NCI-H69 (cell line): ENCODE measurements at regions not wholly inside any gene's neighbourhood (a gene's known extent, or its start where the extent isn't known, plus 50 kb on each side); places are given as distances from the start of the nearest gene placed in this dataset.

ENCODE experiments used
- DNase-seq: peaks from one replicate; lab custom pipeline; 2025; lab: John Stamatoyannopoulos, UW

DNA sequence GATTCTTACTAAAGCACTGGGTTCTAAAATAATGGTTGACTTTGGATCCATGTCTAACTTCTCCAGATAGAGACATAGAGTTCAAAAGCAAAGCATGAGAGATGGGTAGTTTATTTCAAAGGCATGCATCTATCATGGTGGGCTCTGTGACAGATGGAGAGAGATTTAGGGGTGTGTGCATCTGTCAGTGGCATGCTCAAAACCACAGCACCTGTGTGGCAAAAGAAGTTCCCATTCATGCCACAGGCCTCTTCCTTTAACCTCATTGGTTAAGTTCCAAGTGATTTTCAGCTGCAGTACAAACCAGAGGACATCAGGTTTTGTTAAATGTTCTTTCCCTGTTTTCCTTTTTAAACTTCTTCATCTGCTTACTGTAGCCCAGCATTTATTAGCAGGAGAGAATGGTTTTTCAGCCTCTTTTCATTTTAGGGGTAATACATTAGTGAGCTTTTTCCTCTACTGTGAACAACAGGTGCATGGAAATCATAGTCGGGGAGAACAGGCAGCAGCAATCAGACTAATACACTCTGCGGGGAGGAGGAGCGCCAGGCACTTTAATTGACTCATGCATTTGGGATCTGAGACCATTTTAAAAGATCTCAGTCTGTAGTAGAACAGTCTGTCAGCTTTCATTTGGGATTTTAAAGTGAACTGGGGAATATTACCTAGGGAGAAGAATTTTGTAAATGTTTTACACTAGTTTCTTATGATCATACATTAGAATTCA, 52.4 kb upstream of the UPP2 start:
- DNase-seq = no peak

DNA sequence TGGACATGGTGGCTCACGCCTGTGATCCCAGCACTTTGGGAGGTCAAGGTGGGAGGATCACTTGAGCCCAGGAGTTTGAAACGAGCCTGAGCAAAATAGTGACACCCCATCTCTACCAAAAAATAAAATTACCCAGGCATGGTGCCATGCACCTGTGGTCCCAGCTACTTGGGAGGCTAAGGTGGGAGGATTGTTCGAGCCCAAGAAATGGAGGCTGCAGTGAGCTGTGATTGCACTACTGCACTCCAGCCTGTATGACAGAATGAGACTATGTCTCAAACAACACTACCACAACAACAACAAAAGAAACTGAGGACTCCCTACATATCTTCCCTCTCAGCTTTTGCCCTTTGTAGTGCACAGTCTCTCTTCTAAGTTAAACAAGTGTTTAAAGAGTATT, 53.3 kb upstream of the UPP2 start:
- DNase-seq = no peak

DNA sequence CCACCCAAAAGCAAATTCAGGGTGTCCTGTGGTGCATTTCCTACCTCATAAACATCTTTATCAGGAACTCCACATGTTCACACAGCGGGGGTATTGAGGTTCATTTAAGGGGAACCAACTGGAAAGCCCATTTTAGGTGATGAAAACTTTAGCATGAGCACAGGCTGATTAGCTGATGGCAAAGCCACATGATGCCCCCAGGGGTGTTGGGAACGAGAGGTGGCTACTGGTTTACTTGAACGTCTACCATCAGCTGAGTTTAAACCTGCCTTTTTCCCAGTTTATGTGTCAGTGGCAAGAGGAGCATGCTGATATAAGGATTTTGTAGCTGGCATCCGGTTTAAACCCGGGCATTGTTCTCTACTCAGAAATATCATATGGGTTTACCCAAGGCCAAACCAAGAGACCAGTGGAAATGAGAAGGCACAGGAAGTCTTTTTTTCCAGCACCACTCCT, 54.5 kb upstream of the UPP2 start:
- DNase-seq = no peak

DNA sequence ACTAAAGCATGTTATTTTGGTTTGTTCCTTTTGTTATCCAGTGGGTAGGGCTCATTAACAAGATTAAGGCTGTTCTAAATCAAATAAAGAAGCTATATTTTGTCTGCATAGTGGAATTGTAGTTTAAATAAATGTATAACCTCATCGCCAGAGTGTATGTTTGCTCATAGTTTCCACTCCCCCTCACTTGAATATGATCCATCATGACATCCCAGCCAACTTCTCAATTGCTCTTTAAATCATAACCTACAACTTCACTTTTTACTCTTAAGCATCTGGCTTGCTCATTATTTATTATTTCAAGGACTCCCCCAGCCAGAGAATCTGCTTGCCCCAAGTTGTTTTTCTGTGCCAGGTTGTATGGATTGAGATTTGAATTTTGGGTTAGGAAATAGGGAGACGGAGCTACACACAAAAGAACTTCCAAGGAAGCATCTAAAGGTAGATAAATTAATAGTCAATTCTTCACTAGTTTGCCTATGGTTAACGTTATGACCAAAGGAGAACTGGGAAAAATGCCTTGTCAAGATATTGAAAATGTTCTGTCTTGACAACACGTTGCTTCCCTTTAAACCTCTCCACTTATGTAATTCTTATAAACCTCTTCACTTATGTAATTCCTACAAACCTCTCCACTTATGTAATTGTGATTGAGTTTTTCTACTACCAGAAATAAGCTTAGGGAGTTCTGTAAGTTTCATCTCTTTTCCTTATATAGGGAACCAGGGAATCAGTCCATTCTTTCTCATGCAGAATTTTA, 55.4 kb upstream of the UPP2 start:
- no peak for DNase-seq

DNA sequence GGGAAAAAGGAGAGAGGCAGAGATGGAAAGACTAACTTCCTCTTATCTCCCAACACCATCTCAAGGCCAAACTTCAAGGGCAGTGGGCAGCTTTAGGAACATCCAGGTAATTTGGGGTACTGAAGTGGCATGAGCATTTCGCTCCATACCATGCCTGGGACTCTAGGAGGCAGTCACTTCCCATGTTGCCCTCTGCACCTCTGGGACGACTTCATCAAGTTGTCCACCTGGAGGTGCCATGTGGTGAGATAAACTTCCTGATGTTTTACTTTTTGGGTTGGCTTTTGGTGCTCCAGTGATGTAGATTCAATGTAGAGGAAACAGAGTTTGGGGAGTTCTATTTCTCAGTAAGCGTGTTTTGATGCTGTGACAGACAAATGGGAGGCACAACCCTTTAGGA, 56.3 kb upstream of the UPP2 start:
- DNase-seq = peak; percentile 14

DNA sequence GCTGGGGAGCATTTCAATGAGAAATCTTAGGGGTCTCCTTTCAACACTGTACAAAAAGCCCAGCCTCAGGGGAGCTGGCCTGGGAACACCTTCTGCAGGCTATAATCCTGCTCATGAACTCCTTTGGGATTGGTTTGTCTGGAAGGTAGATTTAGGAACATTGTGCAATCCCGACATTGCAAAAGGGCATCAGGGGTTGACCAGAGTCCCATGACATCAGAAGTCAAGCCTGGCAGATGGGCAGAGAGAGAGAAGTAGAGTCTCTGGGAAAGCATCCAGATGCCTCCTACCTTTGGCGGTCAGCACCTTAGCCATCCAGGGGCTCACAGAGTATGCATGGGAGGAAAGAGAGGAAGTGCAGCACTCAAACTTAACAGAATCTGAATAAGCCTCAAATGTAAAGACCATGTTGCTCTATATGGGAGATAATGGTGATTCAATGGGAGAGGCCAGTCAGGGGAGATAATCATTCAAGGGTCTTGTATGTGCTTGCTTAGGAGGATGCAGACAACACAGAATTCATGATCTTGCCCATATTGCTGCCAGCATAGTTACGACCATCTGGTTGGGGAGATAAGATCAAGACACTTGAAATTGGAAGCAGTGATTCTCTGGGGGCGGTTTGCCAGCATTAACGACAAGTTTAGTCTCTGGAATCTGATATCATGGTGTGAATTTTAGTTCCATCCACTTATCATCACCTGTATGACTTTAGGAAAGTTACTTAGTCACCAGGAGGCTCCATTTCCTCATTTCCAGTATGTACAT, 58.3 kb upstream of the UPP2 start:
- DNase-seq = peak; percentile 44

DNA sequence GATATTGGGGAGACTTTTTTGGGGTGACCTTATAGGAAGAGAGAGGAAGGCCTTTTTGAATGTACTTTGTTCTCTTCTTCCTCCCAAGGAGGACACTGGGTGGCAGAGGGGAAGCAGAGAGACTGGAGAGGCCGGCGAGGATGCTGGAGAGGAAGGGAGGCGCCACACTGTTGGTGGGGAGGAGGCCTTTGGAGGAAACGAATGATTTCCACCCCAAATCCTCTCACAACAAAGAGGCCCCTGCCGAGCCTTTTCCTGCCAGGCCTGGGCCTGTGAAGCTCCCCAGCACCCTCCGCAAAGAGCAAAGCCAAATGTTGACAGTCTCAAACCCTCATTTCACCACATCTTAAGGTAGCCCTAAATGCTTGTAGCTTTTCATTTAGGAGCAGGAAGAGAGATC, 59.0 kb upstream of the UPP2 start:
- DNase-seq = no peak

DNA sequence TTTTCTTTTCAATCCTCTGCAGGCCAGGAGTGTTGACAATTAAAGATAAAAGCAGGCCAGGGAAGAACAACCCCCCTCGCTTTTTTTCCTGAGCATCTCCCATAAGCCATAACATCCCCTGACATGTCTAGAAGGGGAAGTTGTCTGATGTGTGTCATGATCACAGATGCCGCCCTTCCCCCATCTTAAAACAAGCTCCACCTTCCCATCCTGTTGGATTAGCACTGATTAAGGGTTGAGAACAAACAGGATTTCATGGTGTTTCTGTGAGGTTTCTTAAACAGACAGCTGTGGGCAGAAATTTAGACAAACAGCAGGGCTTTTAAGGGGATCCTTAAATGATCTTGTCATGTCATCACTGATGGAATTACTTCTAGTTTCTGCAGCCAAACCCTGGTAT, 59.4 kb upstream of the UPP2 start:
- DNase-seq = peak; percentile 66

DNA sequence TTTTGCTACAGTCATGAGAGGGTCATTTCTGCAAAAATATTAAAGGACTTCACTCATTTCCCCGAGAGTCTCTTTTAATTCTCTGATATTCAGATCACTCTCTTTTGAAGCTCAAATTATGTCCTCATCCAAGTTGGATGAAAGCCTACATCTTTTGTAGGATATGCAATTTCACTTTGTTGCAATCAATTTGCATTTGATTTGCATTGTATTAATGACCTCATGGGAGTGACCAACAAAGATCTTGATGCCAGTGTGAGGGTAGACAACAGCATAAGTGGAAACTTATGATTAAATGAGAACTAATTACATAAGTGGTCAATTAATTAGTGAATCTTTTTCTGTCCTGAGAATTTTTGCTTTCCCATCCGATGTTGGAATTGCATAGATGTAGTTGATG, 60.3 kb upstream of the UPP2 start:
- DNase-seq = no peak

DNA sequence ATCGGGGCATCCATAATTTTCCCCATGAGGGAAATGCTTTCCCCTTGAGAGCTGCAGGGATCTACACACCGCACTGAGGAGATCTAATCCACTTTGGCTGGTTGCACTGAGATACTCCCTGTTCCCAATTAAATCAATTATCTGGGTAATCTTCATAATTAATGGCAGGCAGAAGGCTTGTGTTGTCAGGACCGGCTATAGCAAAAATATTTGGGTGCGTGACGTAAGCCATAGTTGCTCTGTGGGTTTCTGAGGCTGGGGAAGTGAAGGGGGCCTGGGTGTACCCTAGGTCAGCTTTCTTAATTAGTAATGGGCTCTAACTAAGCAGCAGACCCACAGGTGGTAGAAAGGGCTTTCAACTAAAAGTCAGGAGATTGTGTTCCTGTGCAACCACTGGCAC, 62.8 kb upstream of the UPP2 start:
- peak; percentile 4 for DNase-seq

DNA sequence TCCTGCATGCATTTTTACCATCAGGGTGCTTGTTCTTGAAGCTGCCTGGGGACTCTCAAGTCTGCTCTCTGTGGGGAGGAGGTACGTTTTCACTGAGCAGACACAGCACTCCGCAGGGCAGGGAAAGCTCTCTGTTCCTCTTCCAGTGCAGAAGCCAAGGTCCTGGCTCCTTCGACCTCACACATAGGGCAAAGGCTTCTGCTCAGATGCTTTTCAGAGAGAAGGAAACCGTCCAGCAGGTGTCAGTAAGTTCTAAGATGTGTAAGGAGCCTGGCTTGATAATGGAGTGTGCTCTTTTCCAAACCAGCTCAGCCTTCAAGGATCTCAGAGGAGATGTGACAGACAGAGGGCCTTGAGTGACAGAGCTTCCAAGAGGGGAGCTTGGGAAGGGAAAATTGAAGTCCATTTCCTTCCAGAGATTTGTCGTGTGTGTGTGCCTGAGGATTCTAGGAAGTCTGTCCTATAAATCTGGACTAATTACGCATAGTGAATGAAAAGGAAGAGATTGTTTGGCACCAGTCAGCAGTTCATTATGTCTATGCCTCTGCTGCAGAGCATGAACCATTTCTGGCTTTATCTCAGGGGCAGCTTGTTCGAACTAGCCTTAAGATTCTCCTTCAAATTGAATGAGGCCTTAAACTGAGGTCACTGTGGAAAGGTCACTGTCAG, 67.3 kb upstream of the UPP2 start:
- DNase-seq = peak; percentile 76

DNA sequence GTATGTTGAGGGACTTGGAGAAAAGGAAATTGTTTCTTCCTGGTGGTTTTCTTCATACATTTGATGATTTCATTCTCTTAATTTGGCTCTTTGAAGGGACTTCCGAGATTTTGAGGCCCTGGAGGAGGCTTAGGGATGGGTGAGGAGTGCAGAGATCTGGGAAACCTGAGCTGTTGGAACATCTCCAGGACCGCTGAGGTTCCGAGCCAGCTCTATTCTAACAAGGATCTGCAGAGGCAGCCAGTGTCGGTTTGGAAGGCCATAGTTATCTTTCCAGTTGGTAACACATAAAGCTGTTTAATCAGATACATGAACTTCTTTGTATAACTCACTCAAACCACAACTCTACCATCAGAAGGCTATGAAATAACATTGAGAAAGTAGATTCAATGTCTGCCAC, 70.3 kb upstream of the UPP2 start:
- DNase-seq = no peak

DNA sequence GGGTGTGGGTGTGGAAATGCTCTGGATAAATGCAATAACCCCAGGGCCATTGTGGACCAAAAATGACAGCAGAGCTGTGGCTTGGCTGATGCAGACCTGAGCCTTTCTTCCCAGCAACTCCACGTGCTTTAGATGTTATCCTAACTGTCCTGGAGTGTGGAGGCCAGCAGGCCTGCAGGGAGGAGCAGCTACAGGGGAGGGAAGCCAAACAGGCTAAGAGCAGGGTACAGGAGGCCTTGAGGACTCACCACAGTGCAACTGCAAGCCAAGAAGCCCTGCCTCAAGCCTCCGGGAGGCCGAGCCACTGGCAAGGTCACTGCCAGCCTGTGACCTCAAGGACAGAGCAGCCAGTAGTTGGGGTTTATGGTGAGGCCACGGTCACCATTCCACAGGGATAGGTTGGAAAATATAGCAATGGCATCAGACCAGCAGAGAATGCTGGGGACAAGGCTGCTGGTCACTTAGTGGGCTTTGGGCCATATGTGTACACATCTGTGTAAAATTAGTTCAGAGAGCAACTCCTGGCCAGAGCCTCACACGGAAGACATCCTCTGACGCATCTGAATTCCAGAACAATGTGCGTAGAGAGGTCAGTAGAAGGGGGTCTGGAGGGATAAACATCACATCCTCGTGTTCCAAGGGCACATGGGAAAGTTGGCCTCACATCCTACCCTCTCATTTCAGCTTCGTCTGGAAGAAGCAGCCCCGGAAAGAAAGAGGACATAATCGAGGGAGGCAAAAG, 76.2 kb upstream of the UPP2 start:
- no peak for DNase-seq

DNA sequence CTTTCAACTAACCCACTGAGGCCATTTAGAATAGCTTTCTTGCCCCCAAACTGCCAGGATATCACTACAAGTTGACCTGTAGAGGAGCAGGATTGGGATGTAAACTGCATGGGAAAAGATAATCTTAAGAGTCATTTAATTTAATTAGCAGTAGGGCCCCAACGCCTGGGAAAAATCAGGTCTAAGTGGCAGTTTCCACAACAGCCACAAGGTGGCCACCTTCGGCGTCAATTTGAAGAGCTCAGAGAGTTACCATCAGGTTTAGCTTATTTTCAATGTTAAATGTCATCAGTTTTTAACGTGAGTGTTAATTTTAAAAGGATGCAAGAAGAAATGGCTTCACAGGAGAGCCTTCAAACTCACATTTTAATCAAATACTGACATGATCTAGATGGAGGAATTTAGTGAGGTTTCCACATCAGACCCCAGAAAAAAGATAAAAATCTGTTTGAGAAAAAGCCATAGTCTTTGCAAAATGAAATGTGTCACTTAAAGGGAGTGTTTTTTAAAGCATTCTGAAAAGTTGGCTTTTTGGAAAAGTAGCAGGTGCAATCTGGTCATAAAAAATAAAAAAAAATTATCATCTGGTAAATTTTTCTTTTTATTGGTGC, 77.3 kb upstream of the UPP2 start:
- DNase-seq = peak; percentile 54

DNA sequence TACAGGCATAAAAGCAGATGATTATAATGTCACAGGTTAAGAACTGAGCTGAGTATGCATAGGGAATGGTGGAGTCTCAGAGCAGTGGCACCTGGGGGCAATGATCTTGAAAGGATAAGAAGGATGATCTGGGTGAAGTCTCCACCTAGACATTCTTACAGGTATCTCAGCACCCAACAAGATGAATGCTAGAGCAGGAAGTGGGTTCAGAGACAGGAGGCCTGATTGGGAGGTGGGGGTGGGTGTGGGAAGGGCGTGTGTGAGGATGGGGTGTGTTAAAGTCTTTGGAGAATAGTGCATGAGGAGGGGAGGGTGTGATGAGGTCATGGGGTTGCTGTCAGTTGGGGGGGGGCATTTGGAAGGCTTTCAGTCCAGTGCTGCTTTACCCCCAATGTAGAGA, 78.8 kb upstream of the UPP2 start:
- DNase-seq = no peak

DNA sequence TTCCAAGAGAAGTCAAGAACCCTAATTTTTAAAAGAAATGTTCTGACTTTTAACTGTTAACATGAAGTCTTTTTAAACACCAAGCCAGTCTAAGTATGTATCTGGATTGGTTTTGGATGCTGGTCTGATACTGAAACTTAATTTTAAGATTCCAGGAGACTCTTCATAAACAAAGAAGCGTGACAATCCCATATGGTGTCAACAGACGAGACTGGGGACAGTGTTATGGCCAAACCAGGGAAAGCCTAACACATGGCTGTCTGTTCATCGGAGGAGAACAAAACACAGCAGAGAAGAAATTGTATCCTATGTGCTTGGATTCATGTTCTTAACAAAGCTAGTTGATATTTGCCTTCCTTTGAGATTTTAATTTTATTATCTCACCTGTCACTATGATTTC, 80.5 kb upstream of the UPP2 start:
- no peak for DNase-seq

DNA sequence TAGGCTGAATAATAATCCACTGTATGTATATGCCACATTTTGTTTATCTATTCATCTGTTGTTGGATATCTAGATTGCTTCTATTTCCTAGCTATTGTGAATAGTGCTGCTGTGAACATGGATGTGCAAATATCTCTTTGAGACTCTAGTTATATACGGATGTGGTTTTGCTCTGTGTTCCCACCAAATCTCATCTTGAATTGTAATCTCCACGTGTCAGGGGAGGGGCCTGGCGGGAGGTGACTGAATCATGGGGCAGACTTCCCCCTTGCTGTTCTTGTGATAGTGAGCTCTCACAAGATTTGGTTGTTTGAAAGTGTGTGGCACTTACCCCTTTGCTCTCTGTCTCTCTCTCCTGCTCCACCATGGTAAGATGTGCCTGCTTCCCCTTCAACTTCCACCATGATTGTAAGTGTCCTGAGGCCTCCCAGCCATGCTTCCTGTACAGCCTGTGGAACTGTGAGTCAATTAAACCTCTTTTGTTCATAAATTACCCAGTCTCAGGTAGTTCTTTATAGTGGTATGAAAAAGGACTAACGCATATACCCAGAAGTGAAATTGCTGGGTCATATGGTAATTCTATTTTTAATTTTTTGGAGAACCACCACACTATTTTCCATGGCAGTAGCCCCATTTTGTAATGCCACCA, 86.1 kb upstream of the UPP2 start:
- no peak for DNase-seq

DNA sequence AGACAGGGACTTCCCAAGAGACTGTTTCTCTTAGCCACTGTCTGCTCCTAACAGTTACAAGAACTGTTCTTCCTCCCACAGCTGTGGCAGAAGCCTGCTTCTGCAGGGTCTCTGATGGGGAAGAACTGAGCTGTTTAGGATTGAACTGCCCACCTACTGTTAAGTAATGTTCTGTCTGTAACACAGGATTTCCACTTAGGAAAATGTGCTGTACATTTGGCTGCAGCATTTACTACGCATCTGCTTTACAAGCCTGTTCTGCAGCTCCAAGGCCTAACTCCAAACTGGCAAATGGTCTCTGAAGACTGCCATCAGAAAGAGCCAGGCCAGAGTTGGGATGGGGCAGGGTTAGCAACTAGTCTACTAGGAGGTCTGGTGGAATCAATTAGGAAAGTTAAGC, 87.8 kb upstream of the UPP2 start:
- no peak for DNase-seq

DNA sequence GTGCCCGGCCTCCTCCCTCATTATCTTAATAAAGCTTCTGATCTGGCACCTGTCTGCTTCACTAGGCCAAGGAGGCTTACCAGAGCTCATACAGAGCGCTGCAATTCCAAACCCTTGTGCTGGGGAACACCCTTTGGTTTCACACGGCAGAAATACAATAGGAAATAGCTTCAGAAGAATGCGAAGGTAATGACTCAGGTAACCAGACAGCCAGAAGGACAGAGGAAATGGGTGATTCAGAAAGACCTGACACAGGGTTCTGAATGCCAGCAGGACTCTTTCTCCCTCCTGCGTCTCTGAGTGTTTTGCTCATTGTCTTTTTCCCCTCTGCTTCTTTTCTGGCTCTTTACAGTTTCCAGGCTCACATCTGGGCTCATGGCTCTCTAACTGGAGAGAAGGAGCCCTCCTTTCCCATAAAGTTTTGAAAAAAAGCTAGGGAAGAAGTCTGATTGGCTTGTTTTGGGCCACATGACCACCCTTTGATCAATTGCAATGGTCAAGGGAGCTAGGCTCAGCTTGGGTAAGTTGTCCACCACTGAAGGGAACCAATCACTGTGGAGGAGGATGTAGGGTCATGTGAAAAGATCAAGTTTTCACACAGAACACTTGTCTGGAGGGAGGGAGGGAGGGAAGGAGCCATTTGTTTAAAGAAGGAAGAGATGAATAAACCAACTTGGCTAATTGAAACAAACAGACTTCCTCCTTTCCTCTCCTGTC, 90.5 kb upstream of the UPP2 start:
- DNase-seq = peak; percentile 28

DNA sequence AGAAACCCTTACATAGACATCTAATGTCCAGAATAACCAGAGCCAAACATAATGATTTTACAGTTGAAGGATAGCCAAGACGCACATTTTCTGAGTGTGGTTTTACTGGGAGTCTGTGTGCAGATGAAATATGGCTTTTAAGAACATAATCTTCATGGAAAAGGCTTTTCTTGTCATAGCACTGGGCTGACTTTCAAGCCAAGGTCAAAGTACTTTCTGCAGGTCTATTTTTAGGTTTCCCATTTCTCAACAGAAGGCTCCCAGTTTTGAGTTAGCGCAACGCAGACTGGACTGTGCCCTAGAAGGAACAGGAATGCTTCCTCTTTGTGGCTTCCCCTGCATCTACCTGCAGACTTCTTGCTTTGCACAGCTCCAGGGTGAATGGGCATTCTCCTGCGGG, 92.3 kb upstream of the UPP2 start:
- DNase-seq = peak; percentile 7
